Transverse colon (tissue), 4 donors: ENCODE measurements at regions not wholly inside any gene's neighbourhood (a gene's known extent, or its start where the extent isn't known, plus 50 kb on each side); places are given as distances from the start of the nearest gene placed in this dataset.

Experiments used
- DNase-seq: peaks from one replicate; pipeline ENCODE4 v3.0.0-alpha.2; 2019
- H3K27ac ChIP-seq, 4 donors: fragments of 200-600 bp; sonication (generic); 2 replicates each; pipeline ENCODE4 v1.5.1; 2016 to 2018; ENCODE audit warnings: inconsistent platforms in 4 of 4
- H3K27me3 ChIP-seq: fragments of 200-600 bp; sonication (generic); 2 replicates; pipeline ENCODE4 v1.5.1; 2017; ENCODE audit warnings: inconsistent platforms
- H3K36me3 ChIP-seq, 4 donors: fragments of 200-600 bp; sonication (generic); 2 replicates each; pipeline ENCODE4 v1.5.1; 2017 to 2019; ENCODE audit warnings: inconsistent platforms in 4 of 4
- H3K4me1 ChIP-seq, 4 donors: fragments of 200-600 bp; sonication (generic); 2 replicates each; pipeline ENCODE4 v1.5.1; 2017 to 2020; ENCODE audit warnings: inconsistent platforms in 4 of 4
- H3K4me3 ChIP-seq, 4 donors: fragments of 200-600 bp; sonication (generic); 1 replicate in 1 of 4; 2 replicates in 3 of 4; pipeline versions ENCODE4 v1.5.1 to v1.6.1; 2017 to 2019; ENCODE audit warnings: inconsistent platforms in 4 of 4
- H3K9me3 ChIP-seq, 2 donors: fragments of 200-600 bp; sonication (generic); 2 replicates each; pipeline ENCODE4 v1.5.1; 2017 to 2019; ENCODE audit warnings: inconsistent platforms in 2 of 2
- CTCF ChIP-seq, 5 experiments: fragments of 200-600 bp in 3 of 5; fragments of 450-650 bp in 2 of 5; sonication (generic) in 3 of 5; IDR thresholded peaks; 1 replicate in 2 of 5; 2 replicates in 3 of 5; pipeline ENCODE4 v1.5.1; 2016 to 2017; ENCODE audit warnings: antibody characterized with exemption in 5 of 5, inconsistent platforms in 3 of 5, mild to moderate bottlenecking in 2 of 5, moderate library complexity in 1 of 5
- EP300 ChIP-seq: sonication (generic); formaldehyde crosslinking; IDR thresholded peaks from one replicate; pipeline ENCODE4 v1.6.1; 2017; ENCODE audit warnings: antibody characterized with exemption, low read depth
- POLR2A ChIP-seq: fragments of 450-650 bp; IDR thresholded peaks from one replicate; pipeline ENCODE4 v1.6.1; 2016; ENCODE audit warnings: antibody characterized with exemption, mild to moderate bottlenecking, moderate library complexity
- POLR2AphosphoS5 ChIP-seq, 3 donors: sonication (generic); formaldehyde crosslinking; IDR thresholded peaks; one replicate each; pipeline ENCODE4 v1.6.1; 2016; ENCODE audit warnings: antibody characterized with exemption in 3 of 3
- WGBS, 2 donors: methylation state at CpG; one replicate each; pipeline ENCODE4 v1.1.5; 2018; ENCODE audit warnings: low coverage in 1 of 2; 5-methylcytosine and 5-hydroxymethylcytosine counted together
- in situ Hi-C, 4 donors: fragments of 200-750 bp; cut with MboI; loops; one replicate each; pipeline versions ENCODE4 v1.15.0 to v1.15.1; 2017; ENCODE audit warnings: low sequenced_read_pairs in 3 of 4, low pct_ligation_motif_present in 1 of 4, low pct_unique_long_range_greater_than_20kb in 1 of 4
- intact Hi-C: fragments of 100-400 bp; cut with DNase I; formaldehyde crosslinking; loops from one replicate; pipeline ENCODE4 v1.15.1; 2023; ENCODE audit warnings: low total_unique reads

GRCh38 chr4:15327311-15328298, 100.2 kb upstream of the C1QTNF7 start:
- 60 to 64% methylated on average over 5 to 7 of the region's 7 CpGs for WGBS, 2 donors

GRCh38 chr4:15331930-15332329, 95.9 kb upstream of the C1QTNF7 start:
- WGBS, 2 donors = 57 to 60% methylated on average over 1 to 3 of the region's 3 CpGs
- Histone ChIP-seq H3K27me3 (no peaks in the 10 kb centered on the region), H3K36me3 (no peaks in the 10 kb centered on the region), H3K4me3 (no peak overlapping the region), H3K4me1 (no peaks in the 10 kb centered on the region), H3K9me3 (no peaks in the 10 kb centered on the region), H3K27ac (no peak overlapping the region)
- intact Hi-C loops (no loop called here), in situ Hi-C loops (no loop called here)
- DNase-seq = no peak
- TF ChIP-seq POLR2AphosphoS5 (IDR thresholded peaks at IDR 0.05) (no peak), CTCF (IDR thresholded peaks at IDR 0.05) (no peak), POLR2A (no peak), EP300 (no peak)

More at GRCh38 chr4:15327311-15328298, 100.2 kb upstream of the C1QTNF7 start:
- in situ Hi-C loops = no loop called here
- Histone ChIP-seq H3K9me3 (no peaks in the 10 kb centered on the region), H3K4me3 (no peak overlapping the region), H3K27ac (peak overlapping the region in 2 of 4 donors; percentile 19 to 25), H3K4me1 (no peaks in the 10 kb centered on the region), H3K27me3 (no peaks in the 10 kb centered on the region), H3K36me3 (no peaks in the 10 kb centered on the region)
- intact Hi-C loops = no loop called here
- no peak for DNase-seq
- TF ChIP-seq POLR2AphosphoS5 (IDR thresholded peaks at IDR 0.05) = peak in 1 of 3 donors; percentile 41
- TF ChIP-seq POLR2A = no peak
- TF ChIP-seq CTCF (IDR thresholded peaks at IDR 0.05) = no peak
- TF ChIP-seq EP300 = no peak

GRCh38 chr4:15332377-15332776, 95.5 kb upstream of the C1QTNF7 start:
- Histone ChIP-seq H3K4me3 (no peak overlapping the region), H3K9me3 (no peaks in the 10 kb centered on the region), H3K27me3 (no peaks in the 10 kb centered on the region), H3K36me3 (no peaks in the 10 kb centered on the region), H3K27ac (no peak overlapping the region), H3K4me1 (no peaks in the 10 kb centered on the region)
- DNase-seq = no peak
- intact Hi-C loops = no loop called here
- 55 to 71% methylated on average over 3 to 4 of the region's 4 CpGs for WGBS, 2 donors
- in situ Hi-C loops = no loop called here
- TF ChIP-seq CTCF (IDR thresholded peaks at IDR 0.05) = no peak
- TF ChIP-seq EP300 = no peak
- TF ChIP-seq POLR2A = no peak
- no peak for TF ChIP-seq POLR2AphosphoS5 (IDR thresholded peaks at IDR 0.05)

- DNase-seq = no peak
- 66 to 80% methylated on average over 3 of the region's 3 CpGs for WGBS, 2 donors
- H3K36me3 ChIP-seq = no peaks in the 10 kb centered on the region
- TF ChIP-seq POLR2A (no peak), CTCF (IDR thresholded peaks at IDR 0.05) (no peak), EP300 (no peak), POLR2AphosphoS5 (IDR thresholded peaks at IDR 0.05) (no peak)
- in situ Hi-C loops = no loop called here
- H3K27ac ChIP-seq = no peak overlapping the region
- intact Hi-C loops = no loop called here
- H3K4me1 ChIP-seq = no peaks in the 10 kb centered on the region
- no peaks in the 10 kb centered on the region for H3K9me3 ChIP-seq
- no peak overlapping the region for H3K4me3 ChIP-seq
- no peaks in the 10 kb centered on the region for H3K27me3 ChIP-seq
These were observed 93.9 kb upstream of the C1QTNF7 start for GRCh38 chr4:15333692-15334633.
